ENCODE measurements at regions not wholly inside any gene's neighbourhood (a gene's known extent, or its start where the extent isn't known, plus 50 kb on each side); places are given as distances from the start of the nearest gene placed in this dataset.
"Not testable (repeated sequence)": the region's sequence is repeated elsewhere in the genome, so short reads cannot be mapped to it uniquely, and the experiment has no call there.

DNA sequence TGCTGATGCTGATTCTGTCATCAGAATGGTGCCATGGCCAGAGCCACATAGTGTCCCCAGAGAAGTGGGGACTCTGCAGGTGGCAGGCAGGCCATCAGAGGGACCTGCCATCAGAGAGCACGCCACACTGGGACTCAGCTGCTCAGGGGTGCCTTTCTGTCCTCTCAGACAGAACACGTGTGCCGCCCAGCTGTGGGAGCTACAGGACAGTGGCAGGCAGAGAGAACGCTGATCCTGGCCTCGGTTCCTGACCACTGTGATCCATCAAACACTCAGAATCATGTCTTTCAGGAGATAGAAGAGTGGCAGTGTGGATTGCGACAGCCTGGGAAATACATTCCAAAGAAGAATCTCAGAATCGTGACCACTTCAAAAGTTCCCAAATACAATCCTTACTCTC is 497.2 kb upstream of the SALL3 start:
- no peak overlapping the region for H3K4me3 ChIP-seq (ENCODE audit: low read depth, low read length)
- no peak for DNase-seq (ENCODE audit: low read depth)
- TF ChIP-seq, protein P1, sequence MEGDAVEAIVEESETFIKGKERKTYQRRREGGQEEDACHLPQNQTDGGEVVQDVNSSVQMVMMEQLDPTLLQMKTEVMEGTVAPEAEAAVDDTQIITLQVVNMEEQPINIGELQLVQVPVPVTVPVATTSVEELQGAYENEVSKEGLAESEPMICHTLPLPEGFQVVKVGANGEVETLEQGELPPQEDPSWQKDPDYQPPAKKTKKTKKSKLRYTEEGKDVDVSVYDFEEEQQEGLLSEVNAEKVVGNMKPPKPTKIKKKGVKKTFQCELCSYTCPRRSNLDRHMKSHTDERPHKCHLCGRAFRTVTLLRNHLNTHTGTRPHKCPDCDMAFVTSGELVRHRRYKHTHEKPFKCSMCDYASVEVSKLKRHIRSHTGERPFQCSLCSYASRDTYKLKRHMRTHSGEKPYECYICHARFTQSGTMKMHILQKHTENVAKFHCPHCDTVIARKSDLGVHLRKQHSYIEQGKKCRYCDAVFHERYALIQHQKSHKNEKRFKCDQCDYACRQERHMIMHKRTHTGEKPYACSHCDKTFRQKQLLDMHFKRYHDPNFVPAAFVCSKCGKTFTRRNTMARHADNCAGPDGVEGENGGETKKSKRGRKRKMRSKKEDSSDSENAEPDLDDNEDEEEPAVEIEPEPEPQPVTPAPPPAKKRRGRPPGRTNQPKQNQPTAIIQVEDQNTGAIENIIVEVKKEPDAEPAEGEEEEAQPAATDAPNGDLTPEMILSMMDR (conservative IDR thresholded peaks at IDR 0.05; ENCODE audit: low read depth, low read length): no peak

DNA sequence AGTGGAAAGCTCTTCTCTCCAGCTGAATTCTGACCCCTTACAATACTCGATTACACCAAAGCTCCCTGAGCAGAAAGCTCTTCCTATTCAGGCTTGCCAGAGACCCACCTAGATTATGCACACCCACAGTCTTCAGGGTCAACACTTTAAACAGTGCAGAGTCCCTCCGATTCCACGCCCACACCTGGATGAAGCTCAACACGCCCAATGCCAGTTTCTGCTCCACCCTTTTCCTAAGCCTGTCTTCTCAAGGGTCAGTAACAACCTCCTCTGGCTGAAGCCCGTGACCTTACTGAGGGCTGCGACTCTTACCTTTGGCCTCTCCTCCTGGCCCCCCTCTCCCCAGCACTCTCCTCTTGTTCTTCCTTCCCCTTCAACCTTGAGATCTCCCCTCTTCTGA is 492.0 kb upstream of the SALL3 start:
- TF ChIP-seq, protein P1 (conservative IDR thresholded peaks at IDR 0.05; ENCODE audit: low read depth, low read length): no peak
- DNase-seq (ENCODE audit: low read depth): no peak
- H3K4me3 ChIP-seq (ENCODE audit: low read depth, low read length): no peak overlapping the region

DNA sequence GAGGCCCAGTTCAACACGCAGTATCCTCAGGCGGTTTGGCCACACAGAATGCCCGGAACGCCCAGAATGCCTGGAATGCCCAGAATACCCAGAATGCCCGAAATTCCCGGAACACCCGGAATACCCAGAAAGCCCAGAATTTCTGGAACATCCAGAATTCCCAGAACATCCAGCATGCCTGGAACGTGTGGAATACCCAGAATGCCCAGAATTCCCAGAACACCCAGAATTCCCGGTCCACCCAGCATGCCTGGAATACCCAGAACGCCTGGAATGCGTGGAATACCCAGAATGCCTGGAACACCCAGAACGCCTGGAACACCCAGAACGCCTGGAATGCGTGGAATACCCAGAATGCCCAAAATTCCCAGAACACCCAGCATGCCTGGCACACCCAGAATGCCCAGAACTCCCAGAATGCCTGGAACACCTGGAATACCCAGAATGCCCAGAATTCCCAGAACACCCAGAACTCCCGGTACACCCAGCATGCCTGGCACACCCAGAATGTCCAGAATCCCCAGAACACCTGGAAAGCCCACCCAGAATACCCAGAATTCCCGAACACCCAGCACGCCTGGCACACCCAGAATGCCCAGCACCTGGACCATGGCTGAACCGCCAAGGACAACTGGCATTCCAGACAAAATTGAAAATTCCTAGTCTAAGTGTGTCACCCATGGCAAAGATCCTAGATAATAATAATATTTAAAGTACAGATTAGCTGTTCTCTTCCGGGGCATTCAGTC is 487.4 kb upstream of the SALL3 start:
- TF ChIP-seq, protein P1 (conservative IDR thresholded peaks at IDR 0.05; ENCODE audit: low read depth, low read length): no peak
- no peak overlapping the region for H3K4me3 ChIP-seq (ENCODE audit: low read depth, low read length)

DNA sequence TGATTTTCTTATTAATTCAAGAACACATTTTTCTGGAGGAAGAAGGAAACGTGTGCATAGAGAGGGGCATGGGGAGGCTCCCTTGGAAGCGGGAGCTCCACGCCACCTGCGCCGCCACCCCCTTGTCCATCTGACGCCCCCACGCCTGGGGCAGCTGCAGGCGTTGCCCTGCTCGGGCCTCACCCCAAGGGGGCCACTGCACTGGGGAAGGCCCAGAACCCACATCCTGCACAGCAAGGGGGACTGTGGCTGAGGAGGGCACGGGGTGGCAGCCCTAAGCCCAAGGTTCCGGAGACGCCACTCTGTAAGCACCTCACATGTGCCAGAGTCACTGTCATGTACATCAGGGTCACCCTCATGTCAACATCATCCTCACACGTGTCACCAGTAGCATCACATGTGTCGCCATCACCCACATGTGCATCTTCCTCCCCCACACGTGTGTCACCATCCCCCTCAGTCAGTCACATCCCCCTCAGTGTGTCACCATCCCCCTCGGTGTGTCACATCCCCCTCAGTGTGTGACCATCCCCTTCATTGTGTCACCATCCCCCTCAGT is 486.7 kb upstream of the SALL3 start:
- TF ChIP-seq, protein P1 (conservative IDR thresholded peaks at IDR 0.05; ENCODE audit: low read depth, low read length): no peak
- DNase-seq (ENCODE audit: low read depth): no peak
- H3K4me3 ChIP-seq (ENCODE audit: low read depth, low read length): no peak overlapping the region

More for the DNA sequence above, 487.4 kb upstream of the SALL3 start:
- no peak for DNase-seq (ENCODE audit: low read depth)

DNA sequence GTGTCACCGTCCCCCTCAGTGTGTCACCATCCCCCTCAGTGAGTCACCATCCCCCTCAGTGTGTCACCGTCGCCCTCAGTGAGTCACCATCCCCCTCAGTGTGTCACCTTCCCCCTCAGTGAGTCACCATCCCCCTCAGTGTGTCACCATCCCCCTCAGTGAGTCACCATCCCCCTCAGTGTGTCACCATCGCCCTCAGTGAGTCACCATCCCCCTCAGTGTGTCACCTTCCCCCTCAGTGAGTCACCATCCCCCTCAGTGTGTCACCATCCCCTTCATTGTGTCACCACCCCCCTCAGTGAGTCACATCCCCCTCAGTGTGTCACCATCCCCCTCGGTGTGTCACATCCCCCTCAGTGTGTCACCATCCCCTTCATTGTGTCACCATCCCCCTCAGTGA is 486.1 kb upstream of the SALL3 start:
- H3K4me3 ChIP-seq (ENCODE audit: low read depth, low read length); DNase-seq (ENCODE audit: low read depth): not testable (repeated sequence)

DNA sequence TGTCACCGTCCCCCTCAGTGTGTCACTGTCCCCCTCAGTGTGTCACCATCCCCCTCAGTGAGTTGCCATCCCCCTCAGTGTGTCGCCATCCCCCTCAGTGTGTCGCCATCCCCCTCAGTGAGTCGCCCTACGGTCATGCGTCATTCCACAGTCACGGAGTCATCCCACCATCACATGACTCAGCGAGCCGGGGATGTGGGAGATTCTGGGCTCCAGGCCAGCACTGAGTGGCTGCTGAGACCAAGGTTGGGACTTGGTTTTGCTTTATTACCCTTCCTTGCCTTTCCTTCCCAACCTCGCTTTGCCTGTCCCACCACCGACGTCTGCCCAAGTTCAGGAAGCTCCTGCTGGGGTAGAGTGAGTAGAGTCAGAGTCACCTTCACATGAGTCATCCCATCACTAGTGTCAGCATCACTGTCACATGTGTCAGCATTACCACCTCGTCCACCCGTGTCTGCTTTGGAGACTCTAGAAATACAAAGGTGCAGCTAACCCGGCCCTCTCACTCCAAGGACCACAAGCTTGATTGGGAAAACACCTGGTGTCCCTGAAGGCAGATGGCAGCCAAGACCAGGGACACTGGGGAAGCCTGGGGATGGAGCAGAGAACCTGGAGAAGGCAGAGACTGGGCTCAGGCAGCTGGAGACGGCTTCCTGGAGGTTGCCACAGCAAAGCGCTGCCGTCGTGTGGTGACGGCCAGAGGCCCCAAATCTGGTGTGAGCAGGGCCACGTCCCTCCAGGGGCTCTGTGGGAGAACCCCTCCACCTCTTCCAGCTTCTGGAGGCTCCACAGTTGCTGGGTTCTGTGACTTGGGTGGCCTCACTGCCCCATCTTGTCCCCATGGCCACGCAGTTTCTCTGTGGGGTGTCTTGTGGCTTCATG is 485.2 kb upstream of the SALL3 start:
- no peak for DNase-seq (ENCODE audit: low read depth)
- TF ChIP-seq, protein P1 (conservative IDR thresholded peaks at IDR 0.05; ENCODE audit: low read depth, low read length): no peak

DNA sequence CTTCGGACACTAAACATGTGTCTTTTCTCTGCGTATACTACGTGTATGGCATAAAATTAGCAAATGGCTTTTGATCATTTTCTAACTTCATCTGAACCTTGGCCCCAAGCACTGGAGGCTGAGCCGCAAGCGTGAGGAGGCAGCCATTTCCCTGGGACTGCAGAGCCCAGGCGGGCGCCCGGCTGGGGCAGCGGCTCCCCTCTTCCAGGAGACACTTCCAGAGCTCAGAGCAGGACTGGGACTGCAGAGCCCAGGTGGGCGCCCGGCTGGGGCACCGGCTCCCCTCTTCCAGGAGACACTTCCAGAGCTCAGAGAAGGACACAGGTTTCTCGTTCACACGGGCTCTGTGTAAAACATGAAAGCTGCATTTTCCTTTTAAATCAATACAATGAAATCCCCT is 484.1 kb upstream of the SALL3 start:
- no peak for DNase-seq (ENCODE audit: low read depth)
- no peak overlapping the region for H3K4me3 ChIP-seq (ENCODE audit: low read depth, low read length)
- TF ChIP-seq, protein P1 (conservative IDR thresholded peaks at IDR 0.05; ENCODE audit: low read depth, low read length): no peak

More for the DNA sequence above, 485.2 kb upstream of the SALL3 start:
- H3K4me3 ChIP-seq (ENCODE audit: low read depth, low read length): no peak overlapping the region
